Ovary (tissue), 3 donors: ENCODE measurements at regions not wholly inside any gene's neighbourhood (a gene's known extent, or its start where the extent isn't known, plus 50 kb on each side); places are given as distances from the start of the nearest gene placed in this dataset.

Source experiments
- EP300 ChIP-seq: sonication (generic); formaldehyde crosslinking; IDR thresholded peaks from one replicate; pipeline ENCODE4 v1.6.1; 2017; ENCODE audit warnings: antibody characterized with exemption
- POLR2A ChIP-seq: fragments of 450-650 bp; IDR thresholded peaks from one replicate; pipeline ENCODE4 v1.6.1; 2017; ENCODE audit warnings: antibody characterized with exemption, mild to moderate bottlenecking, moderate library complexity
- TF ChIP-seq, protein P1 (sequence below), 3 donors: fragments of 450-650 bp in 2 of 3; fragments of 200-600 bp in 1 of 3; IDR thresholded peaks; one replicate each; pipeline versions ENCODE4 v1.5.1 to v1.8.0; 2016 to 2022; ENCODE audit warnings: antibody characterized with exemption in 3 of 3, mild to moderate bottlenecking in 1 of 3
- donor health status: DM: no; HTN: no; CAD: no.

DNA sequence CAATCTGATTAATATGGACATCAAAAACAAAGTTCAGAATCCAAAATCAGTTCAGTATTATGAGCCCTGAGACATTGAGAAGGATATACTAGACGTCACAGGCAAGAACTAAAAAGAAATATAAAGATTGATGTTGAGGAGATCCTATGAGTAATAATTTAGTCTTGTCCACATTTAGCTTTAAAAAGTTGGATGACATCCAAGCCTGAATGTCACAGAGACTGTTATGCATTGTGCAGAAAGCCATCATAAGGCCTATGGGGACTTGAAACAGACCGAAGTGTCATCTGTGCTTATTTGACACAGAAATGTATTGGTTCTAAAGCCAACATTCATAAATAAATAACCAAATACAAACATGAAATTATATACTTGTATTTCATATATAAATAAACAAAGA lies 581.8 kb upstream of the MMS22L start:
- TF ChIP-seq, protein P1, sequence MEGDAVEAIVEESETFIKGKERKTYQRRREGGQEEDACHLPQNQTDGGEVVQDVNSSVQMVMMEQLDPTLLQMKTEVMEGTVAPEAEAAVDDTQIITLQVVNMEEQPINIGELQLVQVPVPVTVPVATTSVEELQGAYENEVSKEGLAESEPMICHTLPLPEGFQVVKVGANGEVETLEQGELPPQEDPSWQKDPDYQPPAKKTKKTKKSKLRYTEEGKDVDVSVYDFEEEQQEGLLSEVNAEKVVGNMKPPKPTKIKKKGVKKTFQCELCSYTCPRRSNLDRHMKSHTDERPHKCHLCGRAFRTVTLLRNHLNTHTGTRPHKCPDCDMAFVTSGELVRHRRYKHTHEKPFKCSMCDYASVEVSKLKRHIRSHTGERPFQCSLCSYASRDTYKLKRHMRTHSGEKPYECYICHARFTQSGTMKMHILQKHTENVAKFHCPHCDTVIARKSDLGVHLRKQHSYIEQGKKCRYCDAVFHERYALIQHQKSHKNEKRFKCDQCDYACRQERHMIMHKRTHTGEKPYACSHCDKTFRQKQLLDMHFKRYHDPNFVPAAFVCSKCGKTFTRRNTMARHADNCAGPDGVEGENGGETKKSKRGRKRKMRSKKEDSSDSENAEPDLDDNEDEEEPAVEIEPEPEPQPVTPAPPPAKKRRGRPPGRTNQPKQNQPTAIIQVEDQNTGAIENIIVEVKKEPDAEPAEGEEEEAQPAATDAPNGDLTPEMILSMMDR (IDR thresholded peaks at IDR 0.05), result no peak
- TF ChIP-seq POLR2A, result no peak
- no peak for TF ChIP-seq EP300
